Keratinocyte (primary cell): ENCODE measurements at regions not wholly inside any gene's neighbourhood (a gene's known extent, or its start where the extent isn't known, plus 50 kb on each side); places are given as distances from the start of the nearest gene placed in this dataset.

Source experiments
- EZH2 ChIP-seq: IDR thresholded peaks from one replicate; pipeline ENCODE4 v1.6.1; 2012; ENCODE audit warnings: inconsistent platforms, mild to moderate bottlenecking, low read length, moderate library complexity
- TF ChIP-seq, protein P1 (sequence below), 3 experiments: IDR thresholded peaks in 1 of 3; conservative IDR thresholded peaks in 1 of 3; optimal IDR thresholded peaks in 1 of 3; 2 replicates in 2 of 3; 3 replicates in 1 of 3; pipeline versions ENCODE3 to v1.5.1; 2011; ENCODE audit warnings: low read length in 3 of 3, mild to moderate bottlenecking in 3 of 3, moderate library complexity in 2 of 3, control low read depth in 1 of 3, inconsistent platforms in 1 of 3; ENCODE audit not compliant: insufficient read depth in 2 of 3; ENCODE audit errors: extremely low read depth in 1 of 3

DNA sequence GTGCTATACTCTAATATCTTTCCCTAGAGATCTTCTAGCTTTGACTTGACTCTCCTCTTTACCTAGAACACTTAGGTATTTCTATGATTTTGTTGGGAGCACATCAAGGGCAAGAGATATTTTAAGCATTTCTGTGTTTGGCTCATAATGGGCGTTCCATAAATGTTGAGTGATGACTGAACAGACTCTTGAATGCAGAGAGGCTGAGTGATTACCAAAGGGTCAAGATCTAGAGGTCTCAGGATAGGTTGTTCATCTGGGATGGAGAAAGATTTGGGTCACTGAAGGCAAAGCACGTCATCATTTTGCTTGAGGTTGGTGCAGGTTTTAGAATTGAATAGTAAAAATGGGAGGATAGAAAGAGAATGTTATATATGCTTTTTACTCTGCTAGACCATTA, 705.4 kb upstream of the B3GALT2 start:
- TF ChIP-seq, protein P1, sequence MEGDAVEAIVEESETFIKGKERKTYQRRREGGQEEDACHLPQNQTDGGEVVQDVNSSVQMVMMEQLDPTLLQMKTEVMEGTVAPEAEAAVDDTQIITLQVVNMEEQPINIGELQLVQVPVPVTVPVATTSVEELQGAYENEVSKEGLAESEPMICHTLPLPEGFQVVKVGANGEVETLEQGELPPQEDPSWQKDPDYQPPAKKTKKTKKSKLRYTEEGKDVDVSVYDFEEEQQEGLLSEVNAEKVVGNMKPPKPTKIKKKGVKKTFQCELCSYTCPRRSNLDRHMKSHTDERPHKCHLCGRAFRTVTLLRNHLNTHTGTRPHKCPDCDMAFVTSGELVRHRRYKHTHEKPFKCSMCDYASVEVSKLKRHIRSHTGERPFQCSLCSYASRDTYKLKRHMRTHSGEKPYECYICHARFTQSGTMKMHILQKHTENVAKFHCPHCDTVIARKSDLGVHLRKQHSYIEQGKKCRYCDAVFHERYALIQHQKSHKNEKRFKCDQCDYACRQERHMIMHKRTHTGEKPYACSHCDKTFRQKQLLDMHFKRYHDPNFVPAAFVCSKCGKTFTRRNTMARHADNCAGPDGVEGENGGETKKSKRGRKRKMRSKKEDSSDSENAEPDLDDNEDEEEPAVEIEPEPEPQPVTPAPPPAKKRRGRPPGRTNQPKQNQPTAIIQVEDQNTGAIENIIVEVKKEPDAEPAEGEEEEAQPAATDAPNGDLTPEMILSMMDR (optimal IDR thresholded peaks at IDR 0.05 in 1 of 3, IDR thresholded peaks at IDR 0.05 in 1 of 3, conservative IDR thresholded peaks at IDR 0.05 in 1 of 3; ENCODE audit: extremely low read depth in 1 of 3, insufficient read depth in 2 of 3, low read length in 3 of 3): no peak
- no peak for TF ChIP-seq EZH2
